Chondrocyte (in vitro differentiated cells): ENCODE measurements at regions not wholly inside any gene's neighbourhood (a gene's known extent, or its start where the extent isn't known, plus 50 kb on each side); places are given as distances from the start of the nearest gene placed in this dataset.

Source experiments
- DNase-seq: peaks from one replicate; pipeline ENCODE4 v3.0.0; 2021; ENCODE audit warnings: mixed read lengths, low spot score
- H3K27ac Mint-ChIP-seq: one replicate; pipeline ENCODE4 v1.8.0; 2021; ENCODE audit warnings: mild to moderate bottlenecking, moderate library complexity, mixed read lengths; ENCODE audit not compliant: unreplicated experiment
- H3K27me3 Mint-ChIP-seq: 2 replicates; pipeline ENCODE4 v1.8.0; 2021; ENCODE audit warnings: low read depth, mixed read lengths
- H3K36me3 Mint-ChIP-seq: 2 replicates; pipeline ENCODE4 v1.8.0; 2021; ENCODE audit warnings: low read depth, mixed read lengths
- H3K4me1 Mint-ChIP-seq: 2 replicates; pipeline ENCODE4 v1.8.0; 2021; ENCODE audit warnings: low read depth, mild to moderate bottlenecking, mixed read lengths
- H3K4me3 Mint-ChIP-seq: one replicate; pipeline ENCODE4 v1.8.0; 2021; ENCODE audit warnings: mild to moderate bottlenecking, moderate library complexity, mixed read lengths; ENCODE audit not compliant: unreplicated experiment
- H3K9me3 Mint-ChIP-seq: 2 replicates; pipeline ENCODE4 v1.8.0; 2021; ENCODE audit warnings: low read depth, mixed read lengths
- CTCF ChIP-seq: fragments of 200-600 bp; sonication (generic); IDR thresholded peaks from 2 replicates; pipeline ENCODE4 v1.5.0; 2021; ENCODE audit warnings: antibody characterized with exemption, mild to moderate bottlenecking, moderate library complexity

- H3K27ac Mint-ChIP-seq, result no peak overlapping the region
- TF ChIP-seq CTCF, result no peak
- H3K27me3 Mint-ChIP-seq, result no peaks in the 10 kb centered on the region
- no peak for DNase-seq
- peaks cover 13% of the 10 kb centered on the region for H3K9me3 Mint-ChIP-seq
- no peak overlapping the region for H3K4me3 Mint-ChIP-seq
- no peaks in the 10 kb centered on the region for H3K36me3 Mint-ChIP-seq
- no peaks in the 10 kb centered on the region for H3K4me1 Mint-ChIP-seq
These were observed 685.7 kb downstream of the GALR1 start for GRCh38 chr18:77935342-77935741.

DNA sequence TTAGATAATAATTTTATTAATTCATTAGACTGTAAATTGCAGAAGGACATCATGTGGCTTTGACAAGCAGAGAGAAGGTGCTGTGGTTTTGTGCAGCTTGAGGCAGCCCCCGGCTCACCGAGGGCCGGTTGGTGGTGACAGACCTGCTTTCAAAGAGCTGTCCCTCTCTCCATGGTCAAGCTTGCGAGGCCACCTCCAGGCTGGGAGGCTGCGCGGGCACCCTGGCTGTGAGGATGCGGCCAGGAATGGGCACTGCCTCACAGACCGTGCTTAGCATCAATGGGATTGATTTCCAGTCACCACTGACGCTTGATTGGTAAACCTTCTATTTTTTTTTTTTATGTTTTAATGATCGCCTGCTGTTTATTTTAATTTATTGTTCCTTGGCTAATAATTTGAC, 690.9 kb downstream of the GALR1 start:
- Mint-ChIP-seq H3K4me1 (no peaks in the 10 kb centered on the region), H3K27me3 (no peaks in the 10 kb centered on the region), H3K4me3 (no peak overlapping the region), H3K27ac (no peak overlapping the region), H3K36me3 (no peaks in the 10 kb centered on the region), H3K9me3 (peaks cover 9% of the 10 kb centered on the region)
- no peak for DNase-seq
- no peak for TF ChIP-seq CTCF

DNA sequence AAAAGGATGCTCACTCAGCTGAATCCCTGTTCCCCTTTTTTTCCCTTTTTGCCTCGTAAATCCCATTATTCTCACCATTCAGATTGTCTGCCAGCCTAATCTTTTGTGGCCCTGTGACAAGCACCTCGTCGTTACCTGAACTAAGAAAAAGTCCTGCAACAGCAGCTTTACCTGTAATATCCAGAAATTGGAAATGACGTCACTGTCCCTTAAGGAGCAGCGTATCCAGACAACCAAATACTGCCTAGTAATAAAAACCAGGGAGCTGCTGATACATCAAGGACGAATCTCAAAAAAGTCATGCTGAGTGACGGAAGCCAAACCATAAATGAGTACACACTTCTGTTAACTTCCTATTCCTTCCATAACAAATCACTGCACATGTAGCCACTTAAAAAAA, 694.9 kb downstream of the GALR1 start:
- Mint-ChIP-seq H3K4me1 (no peaks in the 10 kb centered on the region), H3K9me3 (no peaks in the 10 kb centered on the region), H3K27me3 (no peaks in the 10 kb centered on the region), H3K4me3 (no peak overlapping the region), H3K36me3 (no peaks in the 10 kb centered on the region), H3K27ac (no peak overlapping the region)
- no peak for TF ChIP-seq CTCF
- DNase-seq, result no peak

DNA sequence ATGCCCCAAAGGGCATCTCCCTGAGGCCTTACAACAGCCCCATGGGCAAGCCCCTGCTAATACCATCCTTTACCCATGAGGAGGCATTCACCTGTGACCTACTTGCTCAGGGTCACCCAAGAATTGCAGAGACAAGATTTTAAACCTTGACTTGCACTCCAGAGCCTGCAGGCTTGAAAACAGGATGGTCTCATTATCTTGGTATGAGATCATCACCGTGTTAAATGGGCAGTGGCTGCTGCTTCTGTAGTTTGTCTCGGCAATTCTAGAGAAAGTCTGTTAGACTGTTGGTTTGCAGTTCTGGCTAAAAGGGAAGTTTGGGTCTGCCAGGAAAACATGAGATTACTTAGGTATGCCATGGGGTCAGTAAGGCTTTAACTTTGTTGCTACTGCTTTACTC, 698.9 kb downstream of the GALR1 start:
- no peak for TF ChIP-seq CTCF
- no peak overlapping the region for H3K27ac Mint-ChIP-seq
- H3K36me3 Mint-ChIP-seq, result no peaks in the 10 kb centered on the region
- H3K4me3 Mint-ChIP-seq, result no peak overlapping the region
- no peaks in the 10 kb centered on the region for H3K4me1 Mint-ChIP-seq
- DNase-seq, result no peak
- peaks cover 4% of the 10 kb centered on the region for H3K9me3 Mint-ChIP-seq
- no peaks in the 10 kb centered on the region for H3K27me3 Mint-ChIP-seq

DNA sequence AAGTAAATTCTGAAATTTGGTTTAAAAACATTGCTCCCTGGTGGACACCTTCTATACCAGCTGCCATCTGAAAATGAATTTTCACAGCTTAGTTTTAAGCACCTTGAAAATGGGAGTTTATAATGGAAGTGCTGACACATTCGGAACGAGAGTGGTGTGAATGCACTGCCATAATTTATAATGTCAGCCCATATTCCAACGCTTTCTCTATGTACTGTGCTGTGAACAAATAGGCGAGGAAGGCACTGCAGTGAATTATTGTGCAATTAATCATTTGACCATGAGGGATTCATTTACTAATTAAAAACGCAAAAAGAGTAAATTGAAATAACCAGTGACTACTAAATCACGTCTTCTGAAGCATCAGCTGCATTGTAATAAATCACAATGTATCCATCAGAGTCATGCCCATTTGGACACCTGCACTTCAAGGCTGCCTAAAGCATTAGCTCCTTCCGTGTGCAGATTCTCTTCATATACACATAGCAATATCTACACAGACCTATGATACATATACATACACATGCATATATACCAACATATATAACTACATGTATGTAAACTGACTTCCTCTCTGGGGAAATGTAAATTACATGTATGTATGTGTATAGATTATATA, 699.8 kb downstream of the GALR1 start:
- TF ChIP-seq CTCF, result no peak
- no peaks in the 10 kb centered on the region for H3K4me1 Mint-ChIP-seq
- no peak for DNase-seq
- no peak overlapping the region for H3K27ac Mint-ChIP-seq
- H3K36me3 Mint-ChIP-seq, result no peaks in the 10 kb centered on the region
- no peaks in the 10 kb centered on the region for H3K27me3 Mint-ChIP-seq
- H3K4me3 Mint-ChIP-seq, result no peak overlapping the region
- peaks cover 4% of the 10 kb centered on the region for H3K9me3 Mint-ChIP-seq
